H9 (cell line): ENCODE measurements at regions not wholly inside any gene's neighbourhood (a gene's known extent, or its start where the extent isn't known, plus 50 kb on each side); places are given as distances from the start of the nearest gene placed in this dataset.

Experiments
- DNase-seq: peaks from one replicate; pipeline ENCODE4 v3.0.0-alpha.2; 2017
- H2AFZ ChIP-seq: one replicate; pipeline ENCODE4 v1.6.1; 2013; ENCODE audit warnings: mild to moderate bottlenecking, low read length, control low read depth, moderate library complexity
- H2AK5ac ChIP-seq: 2 replicates; pipeline ENCODE4 v1.6.1; 2013; ENCODE audit warnings: low read length, control low read depth, mixed read lengths; ENCODE audit not compliant: insufficient read length
- H2BK120ac ChIP-seq: one replicate; pipeline ENCODE4 v1.6.1; 2013; ENCODE audit warnings: low read depth, mild to moderate bottlenecking, low read length, control low read depth, inconsistent platforms; ENCODE audit not compliant: poor library complexity, severe bottlenecking
- H2BK12ac ChIP-seq: 2 replicates; pipeline ENCODE4 v1.6.1; 2013; ENCODE audit warnings: low read length, control low read depth, mixed read lengths, low read depth; ENCODE audit not compliant: insufficient read length
- H2BK15ac ChIP-seq: 2 replicates; pipeline ENCODE4 v1.6.1; 2013; ENCODE audit warnings: low read depth, low read length, control low read depth
- H2BK20ac ChIP-seq: one replicate; pipeline ENCODE4 v1.6.1; 2013; ENCODE audit warnings: low read depth, mild to moderate bottlenecking, low read length, control low read depth, inconsistent platforms; ENCODE audit not compliant: poor library complexity, severe bottlenecking
- H2BK5ac ChIP-seq: 2 replicates; pipeline ENCODE4 v1.6.1; 2013; ENCODE audit warnings: low read length, control low read depth, mixed read lengths; ENCODE audit not compliant: insufficient read length
- H3K14ac ChIP-seq: 2 replicates; pipeline ENCODE4 v1.6.1; 2013; ENCODE audit warnings: low read length, control low read depth; ENCODE audit not compliant: insufficient read depth
- H3K18ac ChIP-seq: 2 replicates; pipeline ENCODE4 v1.6.1; 2013; ENCODE audit warnings: low read depth, mild to moderate bottlenecking, mixed read lengths, low read length, control low read depth; ENCODE audit not compliant: insufficient read length
- H3K23ac ChIP-seq: 2 replicates; pipeline ENCODE4 v1.6.1; 2013; ENCODE audit warnings: low read length, control low read depth, mixed read lengths, low read depth; ENCODE audit not compliant: insufficient read length
- H3K23me2 ChIP-seq: 2 replicates; pipeline ENCODE4 v1.6.1; 2013; ENCODE audit warnings: low read depth, mild to moderate bottlenecking, mixed read lengths, low read length, control low read depth; ENCODE audit not compliant: insufficient read length, poor library complexity, severe bottlenecking
- H3K27ac ChIP-seq: 2 replicates; pipeline ENCODE4 v1.5.1; 2013; ENCODE audit warnings: low read length, control low read depth, mixed read lengths, low read depth; ENCODE audit not compliant: insufficient read length
- H3K27me3 ChIP-seq: 2 replicates; pipeline ENCODE4 v1.6.1; 2013; ENCODE audit warnings: low read length, control low read depth, inconsistent platforms; ENCODE audit not compliant: insufficient read depth
- H3K4ac ChIP-seq: 2 replicates; pipeline ENCODE4 v1.6.1; 2013; ENCODE audit warnings: low read depth, mild to moderate bottlenecking, control low read depth, inconsistent platforms, low read length, moderate library complexity
- H3K4me1 ChIP-seq: 2 replicates; pipeline ENCODE4 v1.6.1; 2013; ENCODE audit warnings: low read length, control low read depth, inconsistent platforms; ENCODE audit not compliant: insufficient read depth
- H3K4me2 ChIP-seq: 2 replicates; pipeline ENCODE4 v1.6.1; 2013; ENCODE audit warnings: low read length, control low read depth, mixed read lengths; ENCODE audit not compliant: insufficient read length, insufficient read depth
- H3K56ac ChIP-seq: 2 replicates; pipeline ENCODE4 v1.6.1; 2013; ENCODE audit warnings: low read depth, mild to moderate bottlenecking, mixed read lengths, low read length, control low read depth; ENCODE audit not compliant: insufficient read length
- H3K79me1 ChIP-seq: 2 replicates; pipeline ENCODE4 v1.6.1; 2013; ENCODE audit warnings: low read depth, mild to moderate bottlenecking, moderate library complexity, low read length, control low read depth, inconsistent platforms; ENCODE audit not compliant: insufficient read depth, poor library complexity, severe bottlenecking
- H3K79me2 ChIP-seq: 2 replicates; pipeline ENCODE4 v1.6.1; 2013; ENCODE audit warnings: low read length, control low read depth, inconsistent platforms; ENCODE audit not compliant: insufficient read depth
- H3K9ac ChIP-seq: 2 replicates; pipeline ENCODE4 v1.6.1; 2013; ENCODE audit warnings: low read length, control low read depth, mixed read lengths; ENCODE audit not compliant: insufficient read length; ENCODE audit errors: extremely low read depth
- H3K9me3 ChIP-seq: one replicate; pipeline ENCODE4 v1.6.1; 2013; ENCODE audit warnings: low read depth, low read length, inconsistent platforms; ENCODE audit not compliant: control insufficient read depth
- H3T11ph ChIP-seq: one replicate; pipeline ENCODE4 v1.6.1; 2013; ENCODE audit warnings: mild to moderate bottlenecking, low read length, control low read depth, inconsistent platforms
- H4K20me1 ChIP-seq: one replicate; pipeline ENCODE4 v1.6.1; 2013; ENCODE audit not compliant: control insufficient read depth, insufficient read length, insufficient read depth
- H4K5ac ChIP-seq: 2 replicates; pipeline ENCODE4 v1.6.1; 2013; ENCODE audit warnings: low read depth, mild to moderate bottlenecking, mixed read lengths, low read length, control low read depth; ENCODE audit not compliant: insufficient read length
- H4K8ac ChIP-seq: replicated peaks from 2 replicates; pipeline ENCODE4 v1.6.1; 2013; ENCODE audit warnings: low read length, control low read depth, mixed read lengths, low read depth; ENCODE audit not compliant: insufficient read length
- H4K91ac ChIP-seq: 2 replicates; pipeline ENCODE4 v1.6.1; 2013; ENCODE audit warnings: low read depth, mild to moderate bottlenecking, moderate library complexity, mixed read lengths, low read length, control low read depth; ENCODE audit not compliant: insufficient read length
- H3K27ac Mint-ChIP-seq, 3 experiments: 2 replicates in 2 of 3; 3 replicates in 1 of 3; pipeline ENCODE4 v1.8.0; 2020 to 2021; ENCODE audit warnings: mixed read lengths in 3 of 3, mild to moderate bottlenecking in 1 of 3, moderate library complexity in 1 of 3
- H3K27me3 Mint-ChIP-seq: 2 replicates; pipeline ENCODE4 v1.8.0; 2021; ENCODE audit warnings: low read depth, mild to moderate bottlenecking, moderate library complexity, mixed read lengths
- H3K36me3 Mint-ChIP-seq, 3 experiments: 2 replicates in 2 of 3; 3 replicates in 1 of 3; pipeline ENCODE4 v1.8.0; 2020 to 2021; ENCODE audit warnings: low read depth in 3 of 3, mixed read lengths in 3 of 3; ENCODE audit not compliant: insufficient read depth in 1 of 3
- H3K4me1 Mint-ChIP-seq, 2 experiments: 2 replicates each; pipeline ENCODE4 v1.8.0; 2020; ENCODE audit warnings: mixed read lengths in 2 of 2
- H3K4me3 Mint-ChIP-seq, 2 experiments: 2 replicates in 1 of 2; 3 replicates in 1 of 2; pipeline ENCODE4 v1.8.0; 2020 to 2021; ENCODE audit warnings: mild to moderate bottlenecking in 2 of 2, mixed read lengths in 2 of 2, moderate library complexity in 1 of 2
- H3K9me3 Mint-ChIP-seq, 2 experiments: 2 replicates in 1 of 2; 3 replicates in 1 of 2; pipeline ENCODE4 v1.8.0; 2020; ENCODE audit warnings: mild to moderate bottlenecking in 2 of 2, mixed read lengths in 2 of 2, moderate library complexity in 1 of 2
- WGBS: extraction: QIAGEN DNeasy Blood & Tissue Kit; methylation state at CpG from one replicate; pipeline ENCODE4 v1.1.7; 2013; ENCODE audit warnings: missing lambda C conversion rate, low lambda C conversion rate, mixed read lengths; ENCODE audit not compliant: insufficient read length; ENCODE audit errors: extremely low coverage; 5-methylcytosine and 5-hydroxymethylcytosine counted together
- TF ChIP-seq, protein P1 (sequence below): fragments of 200-600 bp; sonication (generic); conservative IDR thresholded peaks from 3 replicates; pipeline ENCODE4 v1.8.0; 2021; ENCODE audit warnings: antibody characterized with exemption, mild to moderate bottlenecking

DNA sequence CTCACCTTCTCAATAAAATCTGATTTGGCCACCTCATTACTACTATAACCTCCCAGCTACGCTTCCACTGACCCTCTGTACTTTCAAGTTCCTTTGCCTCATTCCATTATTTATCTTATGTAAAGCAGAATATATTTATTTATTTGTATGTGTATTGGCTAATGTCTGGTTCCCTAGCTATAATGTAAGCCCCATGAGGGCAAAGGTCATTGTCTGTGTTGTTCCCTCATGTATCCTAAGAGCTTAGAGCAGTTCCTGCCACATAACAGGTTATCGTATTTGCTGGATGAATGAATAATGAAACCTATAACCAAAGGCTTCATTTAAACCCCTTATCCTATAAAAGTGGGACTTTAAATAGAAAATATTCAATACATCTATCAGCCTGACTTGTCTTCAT lies 77.9 kb upstream of the DPT start:
- no peak overlapping the region for H2BK20ac ChIP-seq
- Mint-ChIP-seq H3K4me3 (no peak overlapping the region), H3K27me3 (no peaks in the 10 kb centered on the region; the same call in none of the 2 replicates), H3K4me1 (peaks cover 21 to 22% of the 10 kb centered on the region in 2 experiments), H3K36me3 (no peaks in the 10 kb centered on the region), H3K9me3 (no peaks in the 10 kb centered on the region), H3K27ac (no peak overlapping the region)
- H2AFZ ChIP-seq: no peak overlapping the region
- no peak overlapping the region for H3K23ac ChIP-seq
- H3K14ac ChIP-seq: no peak overlapping the region
- H3T11ph ChIP-seq: no peak overlapping the region
- H3K56ac ChIP-seq: no peak overlapping the region
- H2AK5ac ChIP-seq: no peak overlapping the region
- H3K18ac ChIP-seq: no peak overlapping the region
- H2BK5ac ChIP-seq: no peak overlapping the region
- no peaks in the 10 kb centered on the region; the same call in 1 of the 2 replicates for H3K4me1 ChIP-seq
- H3K79me2 ChIP-seq: no peaks in the 10 kb centered on the region
- H3K9me3 ChIP-seq: no peaks in the 10 kb centered on the region
- no peak overlapping the region for H2BK15ac ChIP-seq
- no peak overlapping the region for H3K4ac ChIP-seq
- no peak overlapping the region for H3K27ac ChIP-seq
- no peak overlapping the region for H3K4me2 ChIP-seq
- no peak overlapping the region for H4K91ac ChIP-seq
- no CpG with 5 or more reads among the region's 2 CpGs for WGBS
- TF ChIP-seq, protein P1, sequence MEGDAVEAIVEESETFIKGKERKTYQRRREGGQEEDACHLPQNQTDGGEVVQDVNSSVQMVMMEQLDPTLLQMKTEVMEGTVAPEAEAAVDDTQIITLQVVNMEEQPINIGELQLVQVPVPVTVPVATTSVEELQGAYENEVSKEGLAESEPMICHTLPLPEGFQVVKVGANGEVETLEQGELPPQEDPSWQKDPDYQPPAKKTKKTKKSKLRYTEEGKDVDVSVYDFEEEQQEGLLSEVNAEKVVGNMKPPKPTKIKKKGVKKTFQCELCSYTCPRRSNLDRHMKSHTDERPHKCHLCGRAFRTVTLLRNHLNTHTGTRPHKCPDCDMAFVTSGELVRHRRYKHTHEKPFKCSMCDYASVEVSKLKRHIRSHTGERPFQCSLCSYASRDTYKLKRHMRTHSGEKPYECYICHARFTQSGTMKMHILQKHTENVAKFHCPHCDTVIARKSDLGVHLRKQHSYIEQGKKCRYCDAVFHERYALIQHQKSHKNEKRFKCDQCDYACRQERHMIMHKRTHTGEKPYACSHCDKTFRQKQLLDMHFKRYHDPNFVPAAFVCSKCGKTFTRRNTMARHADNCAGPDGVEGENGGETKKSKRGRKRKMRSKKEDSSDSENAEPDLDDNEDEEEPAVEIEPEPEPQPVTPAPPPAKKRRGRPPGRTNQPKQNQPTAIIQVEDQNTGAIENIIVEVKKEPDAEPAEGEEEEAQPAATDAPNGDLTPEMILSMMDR: no peak
- H3K27me3 ChIP-seq: no peaks in the 10 kb centered on the region
- H4K20me1 ChIP-seq: no peaks in the 10 kb centered on the region
- no peak for DNase-seq
- no peaks in the 10 kb centered on the region for H3K79me1 ChIP-seq
- no peak overlapping the region for H4K5ac ChIP-seq
- no peaks in the 10 kb centered on the region for H3K23me2 ChIP-seq
- no peak overlapping the region for H2BK12ac ChIP-seq
- no peak overlapping the region for H3K9ac ChIP-seq
- no peak overlapping the region for H2BK120ac ChIP-seq
- no peak overlapping the region for H4K8ac ChIP-seq
